ENCODE measurements at regions not wholly inside any gene's neighbourhood (a gene's known extent, or its start where the extent isn't known, plus 50 kb on each side); places are given as distances from the start of the nearest gene placed in this dataset.
A peak's percentile ranks its signal among the peaks of the same experiment; 100 is the strongest.

- Histone ChIP-seq H3K27ac (ENCODE audit: insufficient read depth, low read length, poor library complexity, severe bottlenecking) (no peak overlapping the region), H3K36me3 (ENCODE audit: control insufficient read depth, insufficient read depth, low read length) (no peaks in the 10 kb centered on the region), H3K9me3 (ENCODE audit: control insufficient read depth in 2 of 2, low read length in 2 of 2) (no peaks in the 10 kb centered on the region), H3K4me1 (ENCODE audit: control insufficient read depth, insufficient read depth, low read length, poor library complexity, severe bottlenecking) (no peaks in the 10 kb centered on the region), H3K4me3 (ENCODE audit: low read depth, low read length) (no peak overlapping the region), H3K27me3 (ENCODE audit: control insufficient read depth, insufficient read depth, low read length) (no peaks in the 10 kb centered on the region)
- no peaks in the 10 kb centered on the region for H3K36me3 Mint-ChIP-seq
- DNase-seq (no peak), ATAC-seq (ENCODE audit: low read depth in 2 of 2) (no peak)
- no peaks in the 10 kb centered on the region for H3K27me3 Mint-ChIP-seq
- H3K9me3 Mint-ChIP-seq = no peaks in the 10 kb centered on the region
- H3K4me1 Mint-ChIP-seq = no peaks in the 10 kb centered on the region
- H3K4me3 Mint-ChIP-seq = no peak overlapping the region
- no peak overlapping the region for H3K27ac Mint-ChIP-seq
Observed at GRCh38 chr1:175804561-175804960, 61.2 kb upstream of the TNR start.

DNA sequence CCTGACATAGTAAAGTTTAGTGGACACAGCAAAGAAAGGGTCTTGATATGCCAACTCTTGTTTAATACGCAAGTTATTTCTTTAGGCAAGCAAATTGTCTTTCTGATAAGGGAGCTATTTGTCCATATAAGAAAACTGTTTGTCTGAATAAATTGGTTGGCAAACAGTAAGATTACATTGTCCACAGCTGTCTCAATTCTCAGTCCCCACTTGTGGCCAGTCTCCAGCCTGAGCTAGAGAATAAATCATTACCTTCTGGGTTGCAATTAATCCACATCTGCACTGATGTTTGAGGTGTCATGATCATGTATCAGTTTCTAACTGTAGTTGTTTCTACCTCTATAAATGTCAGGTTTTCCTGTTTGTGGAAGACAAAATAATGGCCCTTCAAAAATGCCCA, 60.0 kb upstream of the TNR start:
- Mint-ChIP-seq H3K27ac (no peak overlapping the region), H3K36me3 (no peaks in the 10 kb centered on the region), H3K9me3 (peaks cover 0 to 2% (median 0%) of the 10 kb centered on the region in 7 donors), H3K4me3 (no peak overlapping the region), H3K27me3 (no peaks in the 10 kb centered on the region), H3K4me1 (no peaks in the 10 kb centered on the region)
- Histone ChIP-seq H3K27me3 (ENCODE audit: control insufficient read depth, insufficient read depth, low read length) (no peaks in the 10 kb centered on the region), H3K9me3 (ENCODE audit: control insufficient read depth in 2 of 2, low read length in 2 of 2) (no peaks in the 10 kb centered on the region), H3K4me3 (ENCODE audit: low read depth, low read length) (no peak overlapping the region), H3K36me3 (ENCODE audit: control insufficient read depth, insufficient read depth, low read length) (no peaks in the 10 kb centered on the region), H3K27ac (ENCODE audit: insufficient read depth, low read length, poor library complexity, severe bottlenecking) (no peak overlapping the region), H3K4me1 (ENCODE audit: control insufficient read depth, insufficient read depth, low read length, poor library complexity, severe bottlenecking) (no peaks in the 10 kb centered on the region)
- no peak for ATAC-seq (ENCODE audit: low read depth in 2 of 2)
- no peak for DNase-seq

- Mint-ChIP-seq H3K4me1 (no peaks in the 10 kb centered on the region), H3K27me3 (no peaks in the 10 kb centered on the region), H3K36me3 (no peaks in the 10 kb centered on the region), H3K4me3 (no peak overlapping the region), H3K27ac (no peak overlapping the region), H3K9me3 (peaks cover 0 to 2% (median 0%) of the 10 kb centered on the region in 7 donors)
- Histone ChIP-seq H3K4me1 (ENCODE audit: control insufficient read depth, insufficient read depth, low read length, poor library complexity, severe bottlenecking) (no peaks in the 10 kb centered on the region), H3K4me3 (ENCODE audit: low read depth, low read length) (no peak overlapping the region), H3K27ac (ENCODE audit: insufficient read depth, low read length, poor library complexity, severe bottlenecking) (no peak overlapping the region), H3K36me3 (ENCODE audit: control insufficient read depth, insufficient read depth, low read length) (no peaks in the 10 kb centered on the region), H3K27me3 (ENCODE audit: control insufficient read depth, insufficient read depth, low read length) (no peaks in the 10 kb centered on the region), H3K9me3 (ENCODE audit: control insufficient read depth in 2 of 2, low read length in 2 of 2) (no peaks in the 10 kb centered on the region)
- DNase-seq (no peak), ATAC-seq (ENCODE audit: low read depth in 2 of 2) (no peak)
Observed at GRCh38 chr1:175802407-175803123, 59.2 kb upstream of the TNR start.

DNA sequence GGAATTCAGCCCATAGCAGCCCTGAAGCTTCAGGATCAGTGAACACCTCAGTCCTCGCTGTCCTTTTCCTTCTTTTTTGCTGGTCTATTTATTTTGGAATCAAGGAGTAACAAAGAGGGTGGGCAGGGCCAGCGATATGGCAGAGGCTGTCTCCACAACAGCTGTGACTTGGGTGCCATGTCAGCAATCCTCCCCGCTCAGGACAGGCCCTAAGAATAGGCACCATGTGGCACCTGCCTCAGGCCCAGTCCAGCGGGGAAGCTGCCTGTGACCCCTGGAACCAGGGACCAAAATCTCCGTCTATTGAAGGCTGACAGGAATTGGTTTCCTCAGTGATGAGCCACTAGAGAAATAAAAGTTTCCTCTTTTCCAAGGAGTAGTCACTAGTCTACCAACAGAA, 58.6 kb upstream of the TNR start:
- no peak overlapping the region for H3K27ac ChIP-seq (ENCODE audit: insufficient read depth, low read length, poor library complexity, severe bottlenecking)
- DNase-seq (no peak), ATAC-seq (ENCODE audit: low read depth in 2 of 2) (no peak)
- no peaks in the 10 kb centered on the region for H3K27me3 ChIP-seq (ENCODE audit: control insufficient read depth, insufficient read depth, low read length)
- Mint-ChIP-seq H3K27me3 (no peaks in the 10 kb centered on the region), H3K4me1 (no peaks in the 10 kb centered on the region), H3K9me3 (peaks cover 0 to 2% (median 0%) of the 10 kb centered on the region in 7 donors), H3K4me3 (no peak overlapping the region), H3K36me3 (no peaks in the 10 kb centered on the region), H3K27ac (no peak overlapping the region)
- H3K36me3 ChIP-seq (ENCODE audit: control insufficient read depth, insufficient read depth, low read length) = no peaks in the 10 kb centered on the region
- no peak overlapping the region for H3K4me3 ChIP-seq (ENCODE audit: low read depth, low read length)
- no peaks in the 10 kb centered on the region for H3K4me1 ChIP-seq (ENCODE audit: control insufficient read depth, insufficient read depth, low read length, poor library complexity, severe bottlenecking)
- H3K9me3 ChIP-seq (ENCODE audit: control insufficient read depth in 2 of 2, low read length in 2 of 2) = no peaks in the 10 kb centered on the region

DNA sequence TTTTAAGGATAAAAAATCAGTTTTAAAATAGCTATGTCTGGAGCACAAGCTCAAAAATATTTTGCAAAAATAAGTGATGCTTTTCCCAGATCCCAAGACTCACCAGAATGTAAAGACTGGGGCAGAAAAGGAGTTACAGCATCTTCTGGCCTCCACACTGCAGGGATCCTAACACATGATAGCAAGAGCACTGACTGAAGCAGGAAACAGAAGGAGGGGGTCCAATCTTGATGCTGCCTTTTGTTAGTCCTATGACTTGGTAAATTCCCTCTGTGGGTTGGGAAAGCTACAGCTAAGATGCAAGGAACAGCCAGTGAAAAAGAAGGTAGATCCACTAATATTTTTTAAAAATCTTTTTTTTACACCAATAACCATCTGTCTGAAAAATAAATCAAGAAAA, 54.2 kb upstream of the TNR start:
- Mint-ChIP-seq H3K27ac (no peak overlapping the region), H3K36me3 (no peaks in the 10 kb centered on the region), H3K27me3 (peaks cover 14% of the 10 kb centered on the region), H3K9me3 (peaks cover 0 to 3% (median 0%) of the 10 kb centered on the region in 7 donors), H3K4me1 (no peaks in the 10 kb centered on the region), H3K4me3 (no peak overlapping the region)
- Histone ChIP-seq H3K36me3 (ENCODE audit: control insufficient read depth, insufficient read depth, low read length) (no peaks in the 10 kb centered on the region), H3K27ac (ENCODE audit: insufficient read depth, low read length, poor library complexity, severe bottlenecking) (no peak overlapping the region), H3K4me1 (ENCODE audit: control insufficient read depth, insufficient read depth, low read length, poor library complexity, severe bottlenecking) (no peaks in the 10 kb centered on the region), H3K27me3 (ENCODE audit: control insufficient read depth, insufficient read depth, low read length) (no peaks in the 10 kb centered on the region), H3K9me3 (ENCODE audit: control insufficient read depth in 2 of 2, low read length in 2 of 2) (no peaks in the 10 kb centered on the region), H3K4me3 (ENCODE audit: low read depth, low read length) (no peak overlapping the region)
- ATAC-seq (ENCODE audit: low read depth in 2 of 2) (no peak), DNase-seq (no peak)

DNA sequence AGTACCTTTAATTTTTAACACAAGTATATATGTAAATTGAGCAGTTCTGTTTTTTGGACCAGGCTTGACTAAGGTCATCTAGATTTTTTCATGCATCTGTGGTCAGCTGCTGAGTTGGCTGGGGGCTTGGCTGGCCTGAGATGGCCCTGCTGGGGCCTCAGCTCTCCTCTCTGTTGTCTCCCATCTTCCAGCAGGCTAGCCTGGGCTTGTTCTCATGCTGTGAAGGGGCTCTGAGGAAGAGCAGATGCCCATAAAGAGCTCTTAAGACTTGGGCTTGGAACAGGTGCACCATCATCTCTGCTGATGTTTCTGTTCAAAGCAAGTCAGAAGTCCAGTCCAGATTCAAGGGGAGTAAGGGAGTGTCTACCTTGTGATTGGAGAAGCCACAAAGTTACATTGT, 51.2 kb upstream of the TNR start:
- no peaks in the 10 kb centered on the region for H3K4me1 ChIP-seq (ENCODE audit: control insufficient read depth, insufficient read depth, low read length, poor library complexity, severe bottlenecking)
- no peak overlapping the region for H3K27ac ChIP-seq (ENCODE audit: insufficient read depth, low read length, poor library complexity, severe bottlenecking)
- Mint-ChIP-seq H3K27me3 (peaks cover 17% of the 10 kb centered on the region), H3K36me3 (no peaks in the 10 kb centered on the region), H3K4me1 (no peaks in the 10 kb centered on the region), H3K4me3 (peak overlapping the region in 1 of 4 donors; percentile 23), H3K27ac (no peak overlapping the region), H3K9me3 (peaks cover 0 to 3% (median 0%) of the 10 kb centered on the region in 7 donors)
- no peaks in the 10 kb centered on the region for H3K36me3 ChIP-seq (ENCODE audit: control insufficient read depth, insufficient read depth, low read length)
- no peaks in the 10 kb centered on the region for H3K9me3 ChIP-seq (ENCODE audit: control insufficient read depth in 2 of 2, low read length in 2 of 2)
- no peak for DNase-seq
- ATAC-seq (ENCODE audit: low read depth in 2 of 2) = no peak
- no peaks in the 10 kb centered on the region for H3K27me3 ChIP-seq (ENCODE audit: control insufficient read depth, insufficient read depth, low read length)
- no peak overlapping the region for H3K4me3 ChIP-seq (ENCODE audit: low read depth, low read length)

- DNase-seq = no peak
- H3K9me3 Mint-ChIP-seq = peaks cover 0 to 3% (median 0%) of the 10 kb centered on the region in 7 donors
- Histone ChIP-seq H3K9me3 (ENCODE audit: control insufficient read depth in 2 of 2, low read length in 2 of 2) (no peaks in the 10 kb centered on the region), H3K4me1 (ENCODE audit: control insufficient read depth, insufficient read depth, low read length, poor library complexity, severe bottlenecking) (no peaks in the 10 kb centered on the region), H3K27me3 (ENCODE audit: control insufficient read depth, insufficient read depth, low read length) (no peaks in the 10 kb centered on the region), H3K4me3 (ENCODE audit: low read depth, low read length) (no peak overlapping the region), H3K36me3 (ENCODE audit: control insufficient read depth, insufficient read depth, low read length) (no peaks in the 10 kb centered on the region), H3K27ac (ENCODE audit: insufficient read depth, low read length, poor library complexity, severe bottlenecking) (no peak overlapping the region)
- no peaks in the 10 kb centered on the region for H3K4me1 Mint-ChIP-seq
- H3K27ac Mint-ChIP-seq = no peak overlapping the region
- H3K4me3 Mint-ChIP-seq = no peak overlapping the region
- H3K27me3 Mint-ChIP-seq = peaks cover 17% of the 10 kb centered on the region
- no peak for ATAC-seq (ENCODE audit: low read depth in 2 of 2)
- H3K36me3 Mint-ChIP-seq = no peaks in the 10 kb centered on the region
Observed at GRCh38 chr1:175793617-175794016, 50.2 kb upstream of the TNR start.

Measured in CD4-positive, CD25-positive, alpha-beta regulatory T cell (primary cell).